ENCODE measurements at regions not wholly inside any gene's neighbourhood (a gene's known extent, or its start where the extent isn't known, plus 50 kb on each side); places are given as distances from the start of the nearest gene placed in this dataset.

DNA sequence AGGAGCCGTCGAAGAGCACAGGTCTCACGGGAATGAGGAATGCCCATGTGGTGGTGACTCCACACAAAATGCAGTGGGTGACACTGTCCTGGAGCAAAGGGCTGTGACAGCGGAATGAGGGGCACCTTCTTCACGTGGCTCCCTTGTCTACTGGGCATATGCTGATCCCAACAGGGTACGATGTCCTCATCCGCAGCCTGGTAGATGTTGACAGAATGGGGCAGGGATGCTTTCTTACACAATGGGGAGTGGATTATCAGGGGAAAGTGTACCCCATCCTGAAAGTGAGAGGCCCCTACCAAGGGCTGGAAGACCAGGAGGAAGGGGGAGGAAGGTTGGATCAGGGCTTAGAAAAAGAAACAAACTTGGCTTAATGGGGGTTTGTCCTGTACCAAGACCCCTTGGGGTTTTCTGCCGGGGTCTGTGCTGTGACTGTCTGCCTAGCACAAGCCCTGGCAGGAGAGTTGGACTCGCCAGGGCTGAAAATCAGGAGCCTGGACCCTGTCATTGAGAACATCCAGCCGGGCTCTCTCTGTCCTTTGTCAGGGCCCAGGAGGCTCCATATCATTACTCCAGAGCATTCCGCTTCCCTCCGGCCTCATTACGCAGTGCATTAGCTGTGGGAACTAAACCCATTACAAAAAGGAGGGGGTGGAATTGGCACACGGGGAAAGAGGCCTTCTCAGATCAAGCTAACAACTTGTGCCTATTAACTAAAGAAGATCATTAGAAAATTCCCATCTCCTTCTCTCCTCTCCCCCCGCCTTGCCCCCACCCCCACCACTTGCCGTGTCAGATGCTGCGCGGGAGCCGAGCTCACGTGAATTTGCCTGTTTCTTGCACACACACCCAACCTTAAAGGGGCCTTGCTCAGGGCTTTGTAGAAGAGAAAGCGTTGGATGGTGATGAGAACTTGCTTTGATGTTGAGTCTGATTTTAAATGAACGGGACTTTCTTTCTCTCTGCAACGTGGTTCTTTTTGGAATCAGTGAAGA lies 171.8 kb upstream of the PARP11 start:
- Mint-ChIP-seq H3K36me3 (ENCODE audit: low read depth) (no peaks in the 10 kb centered on the region), H3K4me3 (no peak overlapping the region), H3K27ac (no peak overlapping the region), H3K4me1 (ENCODE audit: low read depth) (peaks cover 1% of the 10 kb centered on the region), H3K9me3 (no peaks in the 10 kb centered on the region), H3K27me3 (no peaks in the 10 kb centered on the region)
- ChIA-PET CTCF (interaction anchor here (1.6 kb wide), 1 partner anchor 232 kb away, joined by 3 read pairs; no protein-coding TSS in a partner anchor), POLR2A (no interaction called here)
- TF ChIP-seq, protein P1, sequence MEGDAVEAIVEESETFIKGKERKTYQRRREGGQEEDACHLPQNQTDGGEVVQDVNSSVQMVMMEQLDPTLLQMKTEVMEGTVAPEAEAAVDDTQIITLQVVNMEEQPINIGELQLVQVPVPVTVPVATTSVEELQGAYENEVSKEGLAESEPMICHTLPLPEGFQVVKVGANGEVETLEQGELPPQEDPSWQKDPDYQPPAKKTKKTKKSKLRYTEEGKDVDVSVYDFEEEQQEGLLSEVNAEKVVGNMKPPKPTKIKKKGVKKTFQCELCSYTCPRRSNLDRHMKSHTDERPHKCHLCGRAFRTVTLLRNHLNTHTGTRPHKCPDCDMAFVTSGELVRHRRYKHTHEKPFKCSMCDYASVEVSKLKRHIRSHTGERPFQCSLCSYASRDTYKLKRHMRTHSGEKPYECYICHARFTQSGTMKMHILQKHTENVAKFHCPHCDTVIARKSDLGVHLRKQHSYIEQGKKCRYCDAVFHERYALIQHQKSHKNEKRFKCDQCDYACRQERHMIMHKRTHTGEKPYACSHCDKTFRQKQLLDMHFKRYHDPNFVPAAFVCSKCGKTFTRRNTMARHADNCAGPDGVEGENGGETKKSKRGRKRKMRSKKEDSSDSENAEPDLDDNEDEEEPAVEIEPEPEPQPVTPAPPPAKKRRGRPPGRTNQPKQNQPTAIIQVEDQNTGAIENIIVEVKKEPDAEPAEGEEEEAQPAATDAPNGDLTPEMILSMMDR (IDR thresholded peaks at IDR 0.05) = no peak
- DNase-seq (no peak), ATAC-seq (no peak)
- intact Hi-C loops (cut with micrococcal nuclease) = no loop called here

DNA sequence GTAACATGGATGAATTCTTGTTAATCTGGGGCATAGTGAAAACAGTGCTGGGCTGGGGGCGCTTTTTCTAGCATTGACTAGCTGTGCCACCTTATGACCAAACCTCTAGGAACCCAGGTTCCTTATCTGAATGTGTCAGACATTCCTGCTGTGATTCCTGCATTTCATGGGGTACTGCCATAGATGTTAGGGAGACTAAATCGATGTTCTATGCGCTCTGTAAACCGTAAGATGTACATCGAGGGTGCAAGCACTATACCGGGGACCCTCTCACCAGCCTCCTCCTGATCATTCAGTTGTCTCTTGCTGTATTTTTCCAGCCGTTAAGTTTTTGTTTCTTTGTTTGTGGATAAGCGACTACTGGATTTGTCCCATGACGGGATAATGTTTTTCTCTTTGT lies 170.9 kb upstream of the PARP11 start:
- TF ChIP-seq, protein P1 (IDR thresholded peaks at IDR 0.05) = no peak
- ATAC-seq = no peak
- H3K36me3 Mint-ChIP-seq (ENCODE audit: low read depth) = no peaks in the 10 kb centered on the region
- DNase-seq = no peak
- intact Hi-C loops (cut with micrococcal nuclease) = no loop called here
- no peaks in the 10 kb centered on the region for H3K27me3 Mint-ChIP-seq
- POLR2A ChIA-PET = no interaction called here
- H3K4me1 Mint-ChIP-seq (ENCODE audit: low read depth) = peaks cover 3% of the 10 kb centered on the region
- H3K9me3 Mint-ChIP-seq = no peaks in the 10 kb centered on the region
- no peak overlapping the region for H3K27ac Mint-ChIP-seq
- CTCF ChIA-PET = no interaction called here
- no peak overlapping the region for H3K4me3 Mint-ChIP-seq

DNA sequence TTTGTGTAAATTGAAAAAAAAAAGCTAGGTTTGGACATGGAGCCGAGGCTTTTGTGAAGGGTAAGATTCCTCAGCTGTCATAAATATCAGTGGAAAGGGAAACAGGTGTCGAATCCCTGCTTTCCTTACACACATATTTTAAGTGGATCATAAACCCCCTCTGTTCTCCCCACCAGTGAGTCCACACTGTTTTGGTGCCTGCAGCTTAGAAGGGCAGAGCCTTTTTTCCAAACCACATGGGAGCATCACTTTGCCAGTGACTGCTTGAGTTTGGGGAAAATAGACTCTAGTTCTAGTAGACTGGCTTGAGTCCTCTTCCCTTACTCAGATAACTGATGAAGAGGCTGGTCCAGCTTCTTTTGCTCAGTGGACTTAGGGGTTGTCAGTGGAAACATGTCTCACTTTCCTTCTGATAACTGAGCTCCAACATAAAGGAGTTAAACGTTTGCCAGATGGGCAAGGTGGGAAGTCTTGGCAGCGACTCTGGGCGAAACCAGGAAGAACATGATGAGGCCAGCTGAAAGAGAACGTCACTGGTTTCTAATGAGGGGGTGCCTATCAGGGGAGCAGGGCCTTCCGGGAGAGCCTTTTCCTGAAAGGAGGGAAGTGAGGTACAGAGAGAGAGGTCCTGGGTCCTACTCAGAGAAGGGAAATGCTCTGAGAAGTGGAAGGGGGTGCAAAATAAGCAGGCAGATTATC lies 168.1 kb upstream of the PARP11 start:
- TF ChIP-seq, protein P1 (IDR thresholded peaks at IDR 0.05) = no peak
- peaks cover 3% of the 10 kb centered on the region for H3K4me1 Mint-ChIP-seq (ENCODE audit: low read depth)
- DNase-seq = no peak
- ChIA-PET POLR2A (interaction anchor here (1.1 kb wide), 1 partner anchor 26 kb away, joined by 3 read pairs; no protein-coding TSS in a partner anchor), CTCF (interaction anchor here (1.6 to 7.0 kb wide), 4 partner anchors 9 to 236 kb away, joined by 4 to 70 read pairs (median 30); no protein-coding TSS in a partner anchor)
- H3K9me3 Mint-ChIP-seq = no peaks in the 10 kb centered on the region
- no peak overlapping the region for H3K4me3 Mint-ChIP-seq
- no peaks in the 10 kb centered on the region for H3K27me3 Mint-ChIP-seq
- ATAC-seq = no peak
- H3K27ac Mint-ChIP-seq = no peak overlapping the region
- intact Hi-C loops (cut with micrococcal nuclease) = no loop called here
- H3K36me3 Mint-ChIP-seq (ENCODE audit: low read depth) = no peaks in the 10 kb centered on the region

DNA sequence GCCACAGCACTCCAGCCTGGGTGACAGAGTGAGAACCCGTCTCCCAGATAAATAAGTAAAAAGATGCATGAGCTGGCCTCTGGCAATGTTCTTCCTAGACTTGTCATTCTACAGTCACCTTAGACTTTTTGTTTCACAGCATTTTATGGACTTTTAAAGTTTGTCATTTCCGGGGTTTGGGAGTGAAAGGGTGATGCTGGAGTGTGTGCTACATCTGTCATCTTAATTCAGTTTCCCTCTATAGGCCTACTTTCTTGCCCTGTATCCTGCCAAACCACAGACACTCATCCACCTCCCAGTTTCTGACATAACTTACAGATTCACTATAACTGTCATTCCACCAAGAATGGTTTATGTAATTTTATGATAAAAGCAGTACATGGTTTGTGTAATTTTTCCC lies 166.7 kb upstream of the PARP11 start:
- Mint-ChIP-seq H3K4me3 (no peak overlapping the region), H3K9me3 (no peaks in the 10 kb centered on the region), H3K27me3 (no peaks in the 10 kb centered on the region), H3K27ac (no peak overlapping the region), H3K36me3 (ENCODE audit: low read depth) (no peaks in the 10 kb centered on the region), H3K4me1 (ENCODE audit: low read depth) (peaks cover 3% of the 10 kb centered on the region)
- intact Hi-C loops (cut with micrococcal nuclease) = loop anchor here (10.0 kb wide), 1 partner anchor 155 kb away; no protein-coding TSS in a partner anchor
- TF ChIP-seq, protein P1 (IDR thresholded peaks at IDR 0.05) = no peak
- ChIA-PET POLR2A (no interaction called here), CTCF (interaction anchor here (1.1 to 7.0 kb wide), 7 partner anchors 7 to 237 kb away, joined by 4 to 70 read pairs (median 16); no protein-coding TSS in a partner anchor)
- no peak for ATAC-seq
- no peak for DNase-seq

Data from activated CD8-positive, alpha-beta T cell treated with anti-CD3 and anti-CD28 coated beads for 36 hours (primary cell).